ENCODE measurements at regions not wholly inside any gene's neighbourhood (a gene's known extent, or its start where the extent isn't known, plus 50 kb on each side); places are given as distances from the start of the nearest gene placed in this dataset.

DNA sequence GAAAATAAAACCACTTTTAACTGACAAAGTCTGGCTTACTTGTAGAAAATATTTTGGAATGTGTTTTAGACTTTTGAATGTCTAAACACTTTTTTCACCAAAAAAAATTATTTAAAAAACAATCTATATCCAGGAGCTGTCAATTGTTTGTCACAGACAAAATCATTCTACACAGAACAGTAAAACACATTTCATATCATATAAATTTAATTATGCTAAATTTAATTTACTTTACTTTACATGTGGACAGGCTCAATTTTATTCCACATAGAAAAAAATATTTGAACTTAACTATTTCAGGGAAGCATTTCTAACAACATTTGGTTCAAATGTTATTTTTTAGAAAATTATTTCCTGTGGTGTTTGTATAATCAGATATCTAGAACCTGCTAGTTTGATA, 1417.0 kb downstream of the ZPLD1 start:
- in situ Hi-C loops (cut with HindIII; ENCODE audit: low pct_unique_long_range_greater_than_20kb, low sequenced_read_pairs), result no loop called here
- intact Hi-C loops (cut with micrococcal nuclease; ENCODE audit: unreplicated experiment), result no loop called here
- H3K27me3 ChIP-seq (ENCODE audit: control insufficient read depth, insufficient read depth, low read length), result no peaks in the 10 kb centered on the region
- no peak overlapping the region for H3K4me3 ChIP-seq (ENCODE audit: low read depth in 2 of 2, low read length in 2 of 2)
- POLR2A ChIA-PET, result no interaction called here
- ATAC-seq, result no peak
- H3K9me3 ChIP-seq (ENCODE audit: control insufficient read depth, insufficient read depth, low read depth, low read length), result no peaks in the 10 kb centered on the region
- DNase-seq (ENCODE audit: low read depth, low spot score), result no peak
- TF ChIP-seq TCF7L2 (IDR thresholded peaks at IDR 0.05; ENCODE audit: low read depth, low read length) (no peak), SIN3A (IDR thresholded peaks at IDR 0.05; ENCODE audit: borderline replicate concordance, insufficient read depth, low read depth, low read length) (no peak), POLR2AphosphoS5 (IDR thresholded peaks at IDR 0.05; ENCODE audit: low read depth, low read length) (no peak)
- TF ChIP-seq, protein P1, sequence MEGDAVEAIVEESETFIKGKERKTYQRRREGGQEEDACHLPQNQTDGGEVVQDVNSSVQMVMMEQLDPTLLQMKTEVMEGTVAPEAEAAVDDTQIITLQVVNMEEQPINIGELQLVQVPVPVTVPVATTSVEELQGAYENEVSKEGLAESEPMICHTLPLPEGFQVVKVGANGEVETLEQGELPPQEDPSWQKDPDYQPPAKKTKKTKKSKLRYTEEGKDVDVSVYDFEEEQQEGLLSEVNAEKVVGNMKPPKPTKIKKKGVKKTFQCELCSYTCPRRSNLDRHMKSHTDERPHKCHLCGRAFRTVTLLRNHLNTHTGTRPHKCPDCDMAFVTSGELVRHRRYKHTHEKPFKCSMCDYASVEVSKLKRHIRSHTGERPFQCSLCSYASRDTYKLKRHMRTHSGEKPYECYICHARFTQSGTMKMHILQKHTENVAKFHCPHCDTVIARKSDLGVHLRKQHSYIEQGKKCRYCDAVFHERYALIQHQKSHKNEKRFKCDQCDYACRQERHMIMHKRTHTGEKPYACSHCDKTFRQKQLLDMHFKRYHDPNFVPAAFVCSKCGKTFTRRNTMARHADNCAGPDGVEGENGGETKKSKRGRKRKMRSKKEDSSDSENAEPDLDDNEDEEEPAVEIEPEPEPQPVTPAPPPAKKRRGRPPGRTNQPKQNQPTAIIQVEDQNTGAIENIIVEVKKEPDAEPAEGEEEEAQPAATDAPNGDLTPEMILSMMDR (IDR thresholded peaks at IDR 0.05), result no peak
- TF ChIP-seq, protein P2, sequence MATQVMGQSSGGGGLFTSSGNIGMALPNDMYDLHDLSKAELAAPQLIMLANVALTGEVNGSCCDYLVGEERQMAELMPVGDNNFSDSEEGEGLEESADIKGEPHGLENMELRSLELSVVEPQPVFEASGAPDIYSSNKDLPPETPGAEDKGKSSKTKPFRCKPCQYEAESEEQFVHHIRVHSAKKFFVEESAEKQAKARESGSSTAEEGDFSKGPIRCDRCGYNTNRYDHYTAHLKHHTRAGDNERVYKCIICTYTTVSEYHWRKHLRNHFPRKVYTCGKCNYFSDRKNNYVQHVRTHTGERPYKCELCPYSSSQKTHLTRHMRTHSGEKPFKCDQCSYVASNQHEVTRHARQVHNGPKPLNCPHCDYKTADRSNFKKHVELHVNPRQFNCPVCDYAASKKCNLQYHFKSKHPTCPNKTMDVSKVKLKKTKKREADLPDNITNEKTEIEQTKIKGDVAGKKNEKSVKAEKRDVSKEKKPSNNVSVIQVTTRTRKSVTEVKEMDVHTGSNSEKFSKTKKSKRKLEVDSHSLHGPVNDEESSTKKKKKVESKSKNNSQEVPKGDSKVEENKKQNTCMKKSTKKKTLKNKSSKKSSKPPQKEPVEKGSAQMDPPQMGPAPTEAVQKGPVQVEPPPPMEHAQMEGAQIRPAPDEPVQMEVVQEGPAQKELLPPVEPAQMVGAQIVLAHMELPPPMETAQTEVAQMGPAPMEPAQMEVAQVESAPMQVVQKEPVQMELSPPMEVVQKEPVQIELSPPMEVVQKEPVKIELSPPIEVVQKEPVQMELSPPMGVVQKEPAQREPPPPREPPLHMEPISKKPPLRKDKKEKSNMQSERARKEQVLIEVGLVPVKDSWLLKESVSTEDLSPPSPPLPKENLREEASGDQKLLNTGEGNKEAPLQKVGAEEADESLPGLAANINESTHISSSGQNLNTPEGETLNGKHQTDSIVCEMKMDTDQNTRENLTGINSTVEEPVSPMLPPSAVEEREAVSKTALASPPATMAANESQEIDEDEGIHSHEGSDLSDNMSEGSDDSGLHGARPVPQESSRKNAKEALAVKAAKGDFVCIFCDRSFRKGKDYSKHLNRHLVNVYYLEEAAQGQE (IDR thresholded peaks at IDR 0.05; ENCODE audit: insufficient read depth in 1 of 2, low read depth in 2 of 2, low read length in 1 of 2), result no peak
- H3K4me1 ChIP-seq (ENCODE audit: control insufficient read depth, insufficient read depth, low read length), result no peaks in the 10 kb centered on the region
- BruUV-seq (replicated peaks), result no TSS peak
- no peak overlapping the region for H3K27ac ChIP-seq (ENCODE audit: low read length)
- CTCF ChIA-PET, result no interaction called here
- H3K36me3 ChIP-seq (ENCODE audit: control insufficient read depth, insufficient read depth, low read length), result no peaks in the 10 kb centered on the region

DNA sequence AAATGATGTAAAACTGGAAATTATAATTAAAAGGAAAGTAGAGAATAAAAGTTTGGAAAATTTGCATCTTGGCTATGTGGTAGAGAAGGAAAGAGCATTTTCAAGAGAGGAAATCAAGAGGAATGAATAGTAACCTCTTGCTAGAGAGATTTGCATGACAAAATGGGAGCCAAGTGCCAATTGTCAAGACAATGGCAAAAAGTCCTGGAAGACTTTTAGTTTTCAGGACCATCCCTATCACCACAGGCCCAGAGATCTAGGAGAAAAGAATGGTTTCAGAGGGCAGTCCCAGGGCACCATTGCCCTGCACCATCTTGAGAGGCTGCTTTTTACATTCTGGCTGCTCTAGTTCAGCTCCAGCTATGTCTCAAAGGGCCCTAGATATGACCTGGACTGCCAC, 1427.6 kb downstream of the ZPLD1 start:
- Histone ChIP-seq H3K36me3 (ENCODE audit: control insufficient read depth, insufficient read depth, low read length) (no peaks in the 10 kb centered on the region), H3K27ac (ENCODE audit: low read length) (no peak overlapping the region), H3K4me3 (ENCODE audit: low read depth in 2 of 2, low read length in 2 of 2) (no peak overlapping the region), H3K9me3 (ENCODE audit: control insufficient read depth, insufficient read depth, low read depth, low read length) (no peaks in the 10 kb centered on the region), H3K27me3 (ENCODE audit: control insufficient read depth, insufficient read depth, low read length) (no peaks in the 10 kb centered on the region), H3K4me1 (ENCODE audit: control insufficient read depth, insufficient read depth, low read length) (no peaks in the 10 kb centered on the region)
- in situ Hi-C loops (cut with HindIII; ENCODE audit: low pct_unique_long_range_greater_than_20kb, low sequenced_read_pairs) (no loop called here), intact Hi-C loops (cut with micrococcal nuclease; ENCODE audit: unreplicated experiment) (no loop called here)
- DNase-seq (ENCODE audit: low read depth, low spot score) (no peak), ATAC-seq (no peak)
- CTCF ChIA-PET, result no interaction called here
- POLR2A ChIA-PET, result no interaction called here
- no peak for TF ChIP-seq SIN3A (IDR thresholded peaks at IDR 0.05; ENCODE audit: borderline replicate concordance, insufficient read depth, low read depth, low read length)
- TF ChIP-seq, protein P2 (IDR thresholded peaks at IDR 0.05; ENCODE audit: insufficient read depth in 1 of 2, low read depth in 2 of 2, low read length in 1 of 2), result no peak
- TF ChIP-seq TCF7L2 (IDR thresholded peaks at IDR 0.05; ENCODE audit: low read depth, low read length), result no peak
- TF ChIP-seq, protein P1 (IDR thresholded peaks at IDR 0.05), result no peak
- no peak for TF ChIP-seq POLR2AphosphoS5 (IDR thresholded peaks at IDR 0.05; ENCODE audit: low read depth, low read length)
- no TSS peak for BruUV-seq (replicated peaks)
